DMS53 (cell line): ENCODE measurements at regions not wholly inside any gene's neighbourhood (a gene's known extent, or its start where the extent isn't known, plus 50 kb on each side); places are given as distances from the start of the nearest gene placed in this dataset.
A peak's percentile ranks its signal among the peaks of the same experiment; 100 is the strongest.

Source experiments
- DNase-seq: peaks from one replicate; lab custom pipeline; 2025; lab: John Stamatoyannopoulos, UW

GRCh38 chr11:98143661-98144060 is 877.1 kb upstream of the CNTN5 start:
- no peak for DNase-seq

GRCh38 chr11:98153752-98154151 is 867.0 kb upstream of the CNTN5 start:
- DNase-seq, result no peak

DNA sequence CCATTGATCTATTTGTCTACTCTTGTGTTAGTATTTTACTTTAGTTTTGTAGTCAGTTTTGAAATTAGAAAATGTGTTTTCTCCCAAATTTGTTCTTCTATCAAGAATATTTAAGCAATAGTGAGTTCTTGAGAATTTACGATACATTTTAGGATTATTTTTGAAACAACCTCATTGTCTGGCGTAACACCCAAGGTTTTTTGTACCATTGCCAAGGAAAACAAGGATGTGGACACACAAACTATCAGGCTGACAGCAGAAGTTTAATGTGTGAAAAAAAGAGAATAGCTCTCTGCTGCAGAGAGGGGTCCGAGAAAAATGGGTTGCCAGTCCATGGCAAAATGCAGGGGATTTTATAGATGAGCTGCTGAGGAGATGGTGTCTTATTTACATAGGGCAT is 865.1 kb upstream of the CNTN5 start:
- DNase-seq, result no peak

DNA sequence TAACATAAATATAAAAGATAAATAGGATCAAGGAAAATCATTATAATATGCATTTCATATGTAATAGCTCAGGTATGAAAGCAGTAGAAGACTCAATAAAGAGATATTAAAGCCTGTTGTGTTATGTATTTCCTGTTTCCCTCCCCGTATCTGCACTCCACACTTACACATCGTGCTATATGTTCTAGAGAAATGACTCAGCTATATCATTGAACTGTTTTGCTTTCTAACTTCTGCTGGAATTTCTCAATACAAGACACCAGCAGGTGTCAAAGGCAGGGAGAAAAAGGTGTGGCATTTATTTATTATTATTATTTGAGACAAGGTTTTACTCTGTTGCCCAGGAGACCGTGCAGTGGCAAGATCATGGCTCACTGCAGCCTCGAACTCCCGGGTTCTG is 842.8 kb upstream of the CNTN5 start:
- DNase-seq, result no peak

- no peak for DNase-seq
These were observed 840.2 kb upstream of the CNTN5 start for GRCh38 chr11:98180511-98180910.

GRCh38 chr11:98180921-98181320 is 839.8 kb upstream of the CNTN5 start:
- DNase-seq, result no peak

DNA sequence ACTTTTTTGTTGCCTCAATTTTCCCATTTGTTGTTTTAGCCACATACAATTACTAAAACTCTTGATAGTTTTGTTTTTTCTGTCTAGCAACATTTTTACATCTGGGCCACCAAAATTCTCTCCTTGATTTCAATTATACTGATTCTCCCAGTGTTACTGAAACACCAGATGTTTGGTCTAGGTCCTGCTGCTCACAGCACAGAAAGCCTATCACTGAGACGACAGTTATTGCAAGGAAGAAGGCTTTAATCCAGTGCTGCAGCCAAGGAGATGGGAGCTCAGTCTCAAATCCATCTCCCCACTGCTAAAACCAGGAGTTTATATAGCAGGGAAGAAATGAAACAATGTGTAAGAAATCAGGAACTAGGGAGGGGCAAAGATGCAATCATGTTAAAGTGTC is 837.7 kb upstream of the CNTN5 start:
- no peak for DNase-seq

GRCh38 chr11:98185245-98185644 is 835.5 kb upstream of the CNTN5 start:
- DNase-seq, result no peak

DNA sequence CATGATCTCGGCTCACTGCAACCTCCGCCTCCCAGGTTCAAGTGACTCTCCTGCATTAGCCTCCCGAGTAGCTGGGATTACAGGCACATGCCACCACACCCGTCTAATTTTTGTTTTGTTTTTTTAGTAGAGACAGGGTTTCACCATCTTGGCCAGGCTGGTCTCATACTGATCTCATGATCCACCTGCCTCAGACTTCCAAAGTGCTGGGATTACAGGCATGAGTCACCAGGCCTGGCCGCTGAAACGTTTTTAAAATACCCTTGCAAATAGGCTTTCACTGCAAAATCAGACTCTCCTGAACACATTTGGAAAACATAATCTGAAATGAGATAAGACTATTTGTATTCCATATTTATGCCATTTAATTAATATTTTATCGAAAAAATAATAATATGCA is 826.1 kb upstream of the CNTN5 start:
- peak; percentile 16 for DNase-seq

DNA sequence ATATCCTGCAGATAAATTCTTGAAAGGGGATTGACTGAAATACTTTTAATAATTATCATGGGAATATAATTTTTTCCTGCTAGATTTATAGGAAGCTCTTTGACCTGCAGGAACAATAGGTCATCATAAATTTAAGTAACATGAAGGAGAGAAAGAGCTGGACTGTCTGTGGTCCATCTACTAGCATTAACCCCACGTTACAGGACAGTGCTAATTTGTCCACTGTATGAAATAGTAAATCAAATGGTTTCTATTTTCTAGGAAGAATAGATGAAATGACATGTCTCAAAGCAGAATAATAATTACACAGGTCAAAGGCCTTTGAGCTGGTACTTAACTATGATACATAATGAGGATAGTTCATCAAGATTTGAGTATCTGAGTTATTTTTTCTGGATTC is 825.4 kb upstream of the CNTN5 start:
- DNase-seq, result no peak

DNA sequence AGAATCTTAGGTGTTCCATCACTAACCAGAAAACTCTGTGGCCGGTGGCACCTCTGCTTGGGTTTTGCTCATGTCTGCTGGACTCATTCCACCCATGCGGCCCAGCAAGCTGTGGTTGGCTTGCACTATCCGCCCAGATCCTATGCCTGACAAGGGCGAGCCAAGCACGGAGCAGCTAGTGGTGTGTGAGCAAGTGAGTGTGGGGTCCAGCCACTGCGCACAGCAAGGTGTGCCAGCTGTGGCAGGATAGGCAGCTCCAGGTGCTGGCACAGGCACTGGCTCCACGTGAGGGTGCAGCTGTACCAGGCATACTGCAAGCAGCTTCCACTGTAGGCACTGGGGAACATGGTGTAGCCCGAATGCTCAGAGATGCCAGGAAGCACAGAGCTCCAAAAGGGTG is 813.7 kb upstream of the CNTN5 start:
- no peak for DNase-seq

DNA sequence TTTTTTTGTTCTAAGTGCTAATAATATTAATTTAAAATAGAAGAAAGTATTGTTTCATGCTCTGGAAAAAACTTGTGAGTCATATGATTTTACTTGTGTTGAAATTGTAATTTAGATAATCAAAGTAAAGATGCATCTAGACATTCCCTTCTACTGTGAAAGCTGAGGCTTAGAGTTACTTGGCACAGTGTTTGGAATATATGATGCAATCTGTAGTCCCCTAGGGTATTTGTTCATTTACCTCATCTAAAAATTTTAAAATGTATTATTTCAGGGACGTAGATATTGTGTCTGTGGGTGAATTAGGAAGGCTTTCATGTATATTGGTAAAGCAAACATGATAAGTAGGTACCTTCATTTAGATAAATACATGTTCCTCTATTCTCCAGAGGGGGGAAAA is 793.5 kb upstream of the CNTN5 start:
- DNase-seq, result no peak

DNA sequence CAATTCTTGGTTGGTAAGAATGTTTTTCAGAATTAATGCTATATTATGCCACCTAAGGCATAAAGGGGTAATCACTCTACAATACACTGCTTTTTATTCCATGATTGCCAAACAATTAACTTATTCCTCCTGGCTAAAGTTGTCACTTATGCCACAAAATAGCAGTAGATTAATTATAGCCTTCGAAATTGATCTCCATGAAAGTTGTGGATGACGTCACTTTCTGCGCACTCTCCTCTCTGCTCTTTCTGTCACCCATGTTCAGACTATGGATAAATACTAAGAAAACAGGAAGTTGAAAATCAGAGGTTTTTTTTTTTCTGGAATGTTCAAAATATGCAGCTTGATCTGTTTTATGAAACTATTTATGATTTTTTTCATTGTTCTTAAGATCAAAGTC is 790.1 kb upstream of the CNTN5 start:
- no peak for DNase-seq

DNA sequence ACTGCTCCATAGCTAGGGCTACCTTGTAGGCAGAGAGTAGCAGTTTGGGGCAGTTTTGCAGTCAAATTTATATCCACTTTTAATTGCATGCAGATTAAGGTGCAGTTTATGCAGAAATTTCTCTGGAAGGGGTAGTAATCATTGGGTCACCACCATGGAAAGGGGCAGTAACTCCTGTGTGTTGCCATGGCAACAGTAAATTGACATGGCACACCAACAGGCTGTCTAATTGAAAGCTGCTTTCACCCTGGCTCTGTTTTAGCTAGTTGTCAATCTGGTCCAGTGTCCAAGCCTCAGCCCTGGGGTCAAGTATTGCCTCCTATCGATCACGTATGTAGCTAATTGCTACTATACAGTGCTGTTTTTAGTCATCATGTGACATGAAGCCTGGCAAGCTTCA is 786.1 kb upstream of the CNTN5 start:
- DNase-seq, result no peak

GRCh38 chr11:98243897-98244296 is 776.9 kb upstream of the CNTN5 start:
- no peak for DNase-seq

DNA sequence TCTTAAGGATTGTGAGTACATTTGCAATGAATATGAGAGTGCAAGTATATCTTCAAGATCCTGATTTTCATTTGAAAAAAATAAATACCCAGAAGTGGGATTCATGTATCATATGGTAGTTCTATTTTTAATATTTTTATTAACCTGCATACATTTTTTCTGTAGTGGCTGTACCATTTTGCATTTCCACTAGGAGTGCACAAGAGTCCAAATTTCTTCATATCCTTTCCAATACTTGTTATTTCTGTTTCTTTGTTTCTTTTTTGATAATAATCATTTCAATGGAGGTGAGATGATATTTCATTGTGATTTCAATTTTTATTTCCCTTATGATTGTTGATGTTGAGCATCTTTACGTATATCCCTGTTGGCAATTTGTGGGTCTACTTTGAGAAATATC is 759.8 kb upstream of the CNTN5 start:
- peak; percentile 42 for DNase-seq

DNA sequence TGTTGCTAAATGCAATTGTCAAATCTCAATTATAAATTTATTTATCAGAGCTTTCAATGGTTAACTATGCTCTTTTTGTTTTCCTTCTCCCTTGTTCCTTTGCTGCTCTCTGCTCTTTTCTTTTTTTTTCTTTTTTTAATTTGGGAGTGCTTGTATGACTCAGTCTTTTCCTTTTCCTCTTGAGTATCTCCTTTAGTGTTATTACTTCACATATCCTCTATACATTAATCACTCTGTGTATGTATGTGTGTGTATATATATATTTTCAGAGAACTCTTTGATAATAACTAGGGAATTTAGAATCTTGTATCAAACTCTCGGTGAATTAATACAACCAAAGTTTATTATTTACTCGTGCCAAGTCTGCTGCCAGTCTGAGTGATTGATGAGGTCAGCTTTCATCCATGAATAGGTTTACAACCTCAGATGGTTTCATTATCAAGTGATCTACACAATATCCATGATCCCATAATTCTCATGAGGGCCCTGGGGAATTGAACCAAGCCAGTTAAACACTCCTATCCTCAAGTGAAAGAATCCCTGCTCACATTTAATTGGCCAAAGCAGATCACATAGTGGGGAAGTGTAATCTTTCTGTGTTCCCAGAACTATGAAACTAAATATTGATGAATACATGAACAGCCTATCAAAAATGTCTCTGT is 743.4 kb upstream of the CNTN5 start:
- DNase-seq, result peak; percentile 33

DNA sequence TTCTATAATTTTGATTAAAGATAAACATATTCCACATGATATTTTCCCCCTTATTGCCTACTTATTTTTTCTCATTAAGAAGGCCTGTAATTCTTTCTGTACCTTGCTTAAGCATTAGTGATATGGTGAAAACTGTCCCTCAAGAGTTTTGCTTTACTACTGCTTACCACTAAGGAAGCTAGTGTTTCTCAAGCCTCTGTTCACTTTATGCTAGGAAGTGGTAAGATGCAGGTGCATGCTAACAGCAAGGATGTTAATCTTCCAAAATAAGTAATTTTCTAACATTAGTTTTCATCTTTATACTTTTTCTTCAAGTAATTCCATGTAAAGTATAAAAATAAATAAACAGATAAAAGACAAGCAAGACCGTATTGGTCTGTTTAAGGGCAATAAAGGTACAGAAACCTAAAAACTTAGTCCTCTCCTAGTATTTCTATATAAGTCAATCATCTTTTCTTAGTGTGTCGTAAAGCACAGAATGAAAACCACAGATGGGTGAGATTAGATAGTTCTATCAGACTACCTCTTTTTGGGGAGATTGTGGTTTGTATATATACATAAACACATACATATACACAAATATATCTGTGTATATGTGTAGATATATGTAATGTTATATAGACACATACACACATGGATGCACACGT is 731.0 kb upstream of the CNTN5 start:
- DNase-seq, result no peak

GRCh38 chr11:98296091-98296880 is 724.5 kb upstream of the CNTN5 start:
- no peak for DNase-seq

DNA sequence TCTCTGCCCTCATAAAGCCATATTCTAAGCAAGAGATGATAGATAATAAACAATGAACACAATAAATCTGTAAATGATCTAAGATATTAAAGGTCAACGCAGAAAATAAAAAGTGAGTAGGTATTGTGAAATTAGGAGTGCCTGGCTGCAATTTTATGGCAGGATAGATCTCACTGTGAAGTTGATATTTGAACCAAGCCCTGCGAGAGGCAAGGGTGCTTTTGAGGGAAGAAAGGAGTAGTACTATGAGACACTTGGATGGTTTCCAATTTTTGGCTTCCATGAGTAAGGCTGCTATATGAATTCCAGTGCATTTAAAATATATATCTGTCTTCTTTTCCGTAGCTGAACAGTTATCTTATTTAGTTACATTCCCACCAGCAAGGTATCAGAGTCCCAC is 720.0 kb upstream of the CNTN5 start:
- DNase-seq, result no peak

GRCh38 chr11:98307827-98308491 is 712.8 kb upstream of the CNTN5 start:
- DNase-seq, result no peak

- peak; percentile 85 for DNase-seq
These were observed 690.4 kb upstream of the CNTN5 start for GRCh38 chr11:98330306-98330705.

DNA sequence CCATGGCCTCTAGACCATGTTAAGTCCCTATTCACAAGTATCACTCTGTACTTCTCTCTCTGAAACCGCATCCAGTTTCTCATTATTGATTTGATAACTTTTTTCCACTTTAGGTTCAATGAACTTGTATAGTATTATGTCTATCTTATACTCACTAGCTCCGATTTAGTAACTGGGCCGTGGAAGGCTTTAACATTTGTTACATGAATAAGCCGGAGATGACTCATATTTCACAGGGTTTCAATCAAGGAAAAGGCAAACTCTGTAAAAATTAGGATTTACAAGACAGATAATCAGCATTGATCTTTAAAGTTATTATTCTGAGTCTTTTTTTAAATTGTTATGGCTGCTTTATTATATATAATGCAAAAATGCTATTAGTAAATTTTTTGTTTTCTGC is 662.2 kb upstream of the CNTN5 start:
- no peak for DNase-seq
